ENCODE measurements at regions not wholly inside any gene's neighbourhood (a gene's known extent, or its start where the extent isn't known, plus 50 kb on each side); places are given as distances from the start of the nearest gene placed in this dataset.

DNA sequence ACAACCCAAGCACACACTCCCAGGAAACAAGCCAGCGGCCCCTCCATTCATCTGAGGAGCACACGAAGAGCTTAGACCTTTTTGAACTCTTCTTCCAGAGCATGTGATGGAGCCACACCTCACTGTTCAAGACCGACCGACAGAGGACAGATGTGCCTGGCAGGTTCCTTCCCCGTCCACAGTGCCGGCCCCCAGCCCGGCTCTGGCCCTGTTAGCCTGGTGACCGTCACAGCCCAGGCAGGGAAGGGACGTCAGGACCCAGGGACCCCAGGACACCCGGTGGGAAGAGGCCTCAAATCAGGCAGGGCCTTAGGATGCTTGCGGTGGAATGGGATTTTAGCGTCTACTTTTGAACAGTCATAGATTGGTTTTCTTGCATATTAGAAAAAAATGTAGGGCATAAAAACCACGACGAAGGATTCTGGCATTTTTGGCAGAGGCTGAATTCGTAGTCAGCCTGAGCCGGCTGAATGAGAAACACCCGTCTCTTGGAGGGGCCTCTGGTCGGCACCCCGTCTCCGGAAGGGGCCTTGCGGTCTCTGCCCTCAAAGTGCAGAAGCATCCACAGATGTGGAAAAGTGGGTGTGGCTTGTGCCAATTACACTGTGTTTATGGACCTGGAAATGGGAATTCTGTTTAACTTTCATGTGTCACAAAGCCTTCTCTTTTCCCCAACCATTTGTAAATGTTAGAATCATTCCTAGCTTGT lies 79.3 kb downstream of the SIK1 start:
- no peak for DNase-seq

GRCh38 chr21:43346551-43346950 lies 80.4 kb downstream of the SIK1 start:
- DNase-seq, result no peak

- DNase-seq, result no peak
These were observed 81.1 kb downstream of the SIK1 start for GRCh38 chr21:43345746-43346409.

- DNase-seq, result no peak
These were observed 81.7 kb downstream of the SIK1 start for GRCh38 chr21:43345046-43345745.

DNA sequence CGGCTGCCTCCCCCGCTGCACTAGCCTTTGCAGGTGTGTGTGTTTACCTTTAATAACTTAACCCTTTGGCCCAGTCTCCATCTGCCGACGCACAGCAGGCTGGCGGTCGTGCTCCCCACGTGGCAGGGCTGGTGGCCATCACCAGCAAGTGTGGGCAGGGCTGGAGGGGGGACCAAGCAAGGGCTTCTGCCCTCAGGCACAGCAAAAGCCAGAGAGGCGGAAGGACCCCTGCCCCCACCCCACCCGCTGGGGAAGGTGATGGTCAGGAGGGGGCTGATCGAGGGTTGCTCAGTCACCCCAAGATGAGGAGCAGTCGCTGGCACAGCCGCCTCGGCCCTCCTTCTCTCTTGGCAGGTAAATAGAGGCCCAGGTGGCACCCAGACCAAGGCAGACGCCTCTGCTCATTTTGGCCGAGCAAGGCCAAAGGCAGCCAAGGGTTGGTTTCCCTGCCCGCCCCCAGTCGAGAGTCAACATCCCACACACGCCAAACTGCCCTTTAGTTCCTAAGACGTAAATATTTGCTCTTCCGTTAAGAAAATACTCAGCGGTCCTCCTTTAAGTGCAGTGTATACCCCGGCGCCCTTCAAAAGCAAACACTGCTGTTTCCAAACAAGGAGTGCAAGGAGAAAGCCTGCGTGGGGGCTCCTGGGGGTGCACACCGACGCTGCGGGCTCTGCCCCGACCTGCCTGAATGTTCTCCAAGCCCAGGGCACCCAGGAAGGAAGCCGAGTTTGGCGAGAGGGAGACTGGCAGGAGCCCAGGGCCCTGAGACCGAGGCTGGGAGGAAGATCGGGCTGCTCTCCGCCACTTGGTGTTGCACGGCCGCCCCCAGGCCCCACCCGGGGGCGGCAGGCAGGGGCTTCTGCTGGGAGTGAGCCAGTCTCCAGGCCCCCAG lies 82.7 kb downstream of the SIK1 start:
- peak; percentile 71 for DNase-seq

- DNase-seq, result peak; percentile 33
These were observed 83.6 kb downstream of the SIK1 start for GRCh38 chr21:43343095-43343991.

DNA sequence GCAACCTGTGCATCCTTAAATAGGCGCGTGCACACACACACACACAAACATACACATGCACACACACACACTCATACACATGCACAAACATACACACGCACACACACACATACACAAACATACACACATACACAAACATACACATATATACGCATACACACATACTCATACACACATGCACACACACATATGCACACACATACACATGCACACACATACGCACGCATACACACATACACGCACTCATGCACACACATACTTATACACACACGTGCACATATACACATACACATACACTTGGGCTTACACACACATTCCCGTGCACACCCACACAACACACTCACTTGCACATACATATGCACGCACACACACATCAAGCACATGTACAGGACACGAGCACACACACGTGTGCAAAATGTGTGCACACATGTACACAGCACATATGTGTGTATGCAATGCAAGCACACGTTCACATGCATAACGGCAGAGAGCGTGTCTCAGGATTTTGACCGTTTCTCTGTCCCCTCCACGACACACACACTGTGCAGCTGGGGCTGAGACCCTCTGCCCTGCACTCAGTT lies 84.5 kb downstream of the SIK1 start:
- DNase-seq, result no peak

- no peak for DNase-seq
These were observed 85.4 kb downstream of the SIK1 start for GRCh38 chr21:43341378-43342161.

DNA sequence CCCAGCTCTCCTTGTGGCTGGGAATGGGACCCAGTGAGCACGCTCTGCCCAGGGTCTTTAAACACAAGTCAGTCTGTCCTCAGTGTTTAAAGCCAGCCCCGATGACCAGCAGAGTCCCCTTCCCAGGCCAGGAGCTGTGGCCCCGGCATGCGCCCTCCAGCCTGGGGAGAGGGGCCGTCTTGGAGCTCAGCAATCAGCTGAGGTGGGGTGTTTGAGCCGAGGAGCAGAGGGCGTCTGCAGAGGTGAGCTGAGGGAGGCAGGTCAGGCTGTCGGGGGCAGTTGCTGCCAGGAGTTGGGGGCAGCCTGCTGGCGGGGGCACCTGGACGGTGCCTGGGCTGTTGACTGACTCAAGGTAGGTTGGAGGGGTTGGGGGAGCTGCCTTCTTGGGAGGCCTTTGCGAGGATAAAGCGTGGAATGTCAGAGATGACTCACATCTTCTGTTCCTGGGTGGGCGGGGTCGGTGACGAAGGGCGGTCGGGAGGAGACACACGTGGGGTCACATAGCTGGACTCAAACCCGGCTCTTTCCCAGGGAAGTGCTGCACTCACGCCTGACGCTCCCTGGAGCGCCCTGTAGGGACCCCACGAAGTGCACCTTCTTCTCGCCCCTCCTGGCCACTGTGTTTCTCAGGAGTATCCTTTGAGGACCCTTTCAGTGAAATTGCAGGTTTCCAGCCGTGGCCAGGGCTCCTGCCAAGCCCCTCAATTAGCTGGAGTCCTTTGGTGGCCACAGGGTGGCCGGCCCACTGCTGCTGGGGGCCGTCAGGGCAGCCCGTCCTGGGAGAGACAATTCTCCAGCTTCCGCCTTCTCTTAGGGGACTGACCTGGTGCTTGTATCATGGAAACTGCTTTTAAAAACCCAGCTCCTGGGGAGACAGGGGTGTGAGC lies 86.2 kb downstream of the SIK1 start:
- DNase-seq, result no peak

- no peak for DNase-seq
These were observed 87.3 kb downstream of the SIK1 start for GRCh38 chr21:43339668-43340067.

- no peak for DNase-seq
These were observed 88.0 kb downstream of the SIK1 start for GRCh38 chr21:43338951-43339350.

GRCh38 chr21:43337901-43338655 lies 88.9 kb downstream of the SIK1 start:
- DNase-seq, result no peak

DNA sequence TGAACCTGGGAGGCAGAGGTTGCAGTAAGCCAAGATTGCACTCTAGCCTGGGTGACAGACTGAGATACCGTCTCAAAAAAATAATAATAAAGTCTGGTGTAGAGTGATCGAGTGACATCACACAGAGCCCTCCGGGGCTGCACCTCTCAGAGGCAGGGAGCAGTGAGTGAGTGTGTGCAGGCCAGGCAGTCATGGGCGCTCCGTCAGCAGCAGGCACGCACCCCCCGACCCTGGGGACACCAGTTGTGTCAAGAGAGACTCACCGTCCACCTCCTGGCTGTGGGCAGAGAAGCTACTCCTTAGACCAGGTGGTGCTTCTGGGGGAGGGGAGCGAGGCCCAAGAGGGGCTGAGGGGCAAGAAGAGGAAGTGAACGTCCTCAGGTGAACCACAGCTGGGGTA lies 91.8 kb downstream of the SIK1 start:
- no peak for DNase-seq

- DNase-seq, result no peak
These were observed 92.5 kb downstream of the SIK1 start for GRCh38 chr21:43334214-43334958.

- peak; percentile 11 for DNase-seq
These were observed 93.5 kb downstream of the SIK1 start for GRCh38 chr21:43333298-43334062.

- DNase-seq, result no peak
These were observed 94.1 kb downstream of the SIK1 start for GRCh38 chr21:43332861-43333297.

Data from NCI-H2029 treated with DMSO at 0.1 percent for 48 hours (cell line).